Neural cell (in vitro differentiated cells): ENCODE measurements at regions not wholly inside any gene's neighbourhood (a gene's known extent, or its start where the extent isn't known, plus 50 kb on each side); places are given as distances from the start of the nearest gene placed in this dataset.

Source experiments
- CTCF ChIP-seq: fragments of 450-650 bp; IDR thresholded peaks from 2 replicates; pipeline ENCODE4 v1.5.1; 2014; ENCODE audit warnings: antibody characterized with exemption, mild to moderate bottlenecking, moderate library complexity; ENCODE audit not compliant: poor library complexity, severe bottlenecking
- EP300 ChIP-seq: fragments of 450-650 bp; conservative IDR thresholded peaks from 2 replicates; pipeline ENCODE4 v1.6.1; 2014; ENCODE audit warnings: antibody characterized with exemption, mild to moderate bottlenecking, moderate library complexity; ENCODE audit not compliant: poor library complexity, severe bottlenecking
- EZH2 ChIP-seq: fragments of 200-600, 300-800 bp; shearing (Covaris generic), sonication (generic); IDR thresholded peaks from 2 replicates; pipeline ENCODE4 v1.6.1; 2014; ENCODE audit warnings: antibody characterized with exemption, low read length, borderline replicate concordance, mild to moderate bottlenecking; ENCODE audit not compliant: insufficient read depth, poor library complexity, severe bottlenecking
- MXI1 ChIP-seq: fragments of 450-650 bp; conservative IDR thresholded peaks from 2 replicates; pipeline ENCODE4 v1.6.1; 2014; ENCODE audit warnings: antibody characterized with exemption, mild to moderate bottlenecking; ENCODE audit not compliant: poor library complexity, severe bottlenecking
- POLR2AphosphoS5 ChIP-seq: IDR thresholded peaks from 2 replicates; pipeline ENCODE4 v1.6.1; 2012
- RAD21 ChIP-seq: fragments of 450-650 bp; conservative IDR thresholded peaks from 2 replicates; pipeline ENCODE4 v1.6.1; 2014; ENCODE audit warnings: antibody characterized with exemption, mild to moderate bottlenecking, moderate library complexity
- SMC3 ChIP-seq: fragments of 450-650 bp; conservative IDR thresholded peaks from 2 replicates; pipeline ENCODE4 v1.6.1; 2014; ENCODE audit warnings: antibody characterized with exemption, mild to moderate bottlenecking, moderate library complexity; ENCODE audit not compliant: poor library complexity
- TAF1 ChIP-seq: IDR thresholded peaks from 2 replicates; pipeline ENCODE4 v1.6.1; 2012; ENCODE audit warnings: low read depth

DNA sequence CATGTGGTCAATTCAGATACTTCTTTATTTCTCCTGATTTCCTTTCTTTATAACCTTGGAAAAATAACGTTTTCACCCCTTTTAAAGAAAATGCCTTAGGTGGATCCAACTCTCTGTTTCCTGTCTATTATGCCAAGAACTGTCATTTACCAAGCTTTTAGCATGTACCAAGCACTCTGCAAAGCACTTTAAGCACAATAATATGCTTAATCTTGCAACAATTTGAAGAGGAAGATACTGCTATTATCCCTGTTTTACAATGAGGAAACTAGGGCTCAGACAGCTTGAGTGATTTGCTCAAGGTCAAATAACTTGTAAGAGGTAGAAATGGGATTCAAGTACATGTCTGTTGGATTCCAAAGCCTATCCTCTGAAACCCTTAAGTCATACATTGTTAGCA, 224.8 kb upstream of the IL12B start:
- TF ChIP-seq CTCF: no peak
- no peak for TF ChIP-seq SMC3
- TF ChIP-seq POLR2AphosphoS5: peak; percentile 97
- TF ChIP-seq MXI1: no peak
- TF ChIP-seq EZH2: no peak
- peak; percentile 26 for TF ChIP-seq RAD21
- TF ChIP-seq TAF1: no peak
- peak; percentile 97 for TF ChIP-seq EP300
